Nephron progenitor cell (in vitro differentiated cells): ENCODE measurements at regions not wholly inside any gene's neighbourhood (a gene's known extent, or its start where the extent isn't known, plus 50 kb on each side); places are given as distances from the start of the nearest gene placed in this dataset.

ENCODE experiments used
- DNase-seq: peaks from one replicate; pipeline ENCODE4 v3.0.0; 2021
- H3K27ac Mint-ChIP-seq: 2 replicates; pipeline ENCODE4 v1.8.0; 2021; ENCODE audit warnings: mild to moderate bottlenecking, moderate library complexity, mixed read lengths
- H3K27me3 Mint-ChIP-seq: 2 replicates; pipeline ENCODE4 v1.8.0; 2021; ENCODE audit warnings: mild to moderate bottlenecking, low read depth, mixed read lengths; ENCODE audit not compliant: poor library complexity
- H3K36me3 Mint-ChIP-seq: 2 replicates; pipeline ENCODE4 v1.8.0; 2021; ENCODE audit warnings: low read depth, mixed read lengths
- H3K4me1 Mint-ChIP-seq: 2 replicates; pipeline ENCODE4 v1.8.0; 2021; ENCODE audit warnings: mixed read lengths
- H3K4me3 Mint-ChIP-seq: 2 replicates; pipeline ENCODE4 v1.8.0; 2021; ENCODE audit warnings: mild to moderate bottlenecking, moderate library complexity, mixed read lengths
- H3K9me3 Mint-ChIP-seq: 2 replicates; pipeline ENCODE4 v1.8.0; 2021; ENCODE audit warnings: mild to moderate bottlenecking, moderate library complexity, mixed read lengths
- TF ChIP-seq, protein P1 (sequence below): fragments of 200-600 bp; sonication (generic); IDR thresholded peaks from 2 replicates; pipeline ENCODE4 v1.5.0; 2021; ENCODE audit warnings: antibody characterized with exemption

DNA sequence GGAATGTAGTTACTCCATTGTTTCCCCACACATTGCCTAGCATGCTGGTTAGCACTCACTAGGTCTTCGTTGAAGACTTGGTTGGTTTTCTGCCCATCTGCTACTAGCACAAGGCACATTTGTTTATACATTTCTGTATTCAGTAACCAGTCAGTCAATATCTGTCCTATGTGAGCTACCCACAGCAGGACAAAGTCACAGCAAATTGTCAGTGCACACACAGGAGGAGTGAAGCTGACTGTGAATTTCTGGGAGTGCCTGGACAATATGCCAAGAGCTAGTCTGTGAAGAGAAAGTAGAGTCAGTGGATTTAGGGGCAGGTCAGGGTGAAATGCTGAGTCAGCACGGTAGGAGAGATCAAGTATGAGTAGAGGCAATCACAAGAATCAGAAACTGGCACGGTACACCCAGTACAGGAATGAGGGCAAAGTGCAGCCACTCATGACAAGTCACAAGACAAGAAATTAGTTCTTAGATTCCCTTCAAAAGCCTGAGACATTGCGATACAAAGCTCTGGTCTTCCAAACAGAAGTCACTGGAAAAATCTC, 1049.8 kb upstream of the POU3F4 start:
- H3K4me1 Mint-ChIP-seq: no peaks in the 10 kb centered on the region
- H3K9me3 Mint-ChIP-seq: peaks cover 28% of the 10 kb centered on the region
- no peak for DNase-seq
- peaks cover 3% of the 10 kb centered on the region for H3K27me3 Mint-ChIP-seq
- H3K4me3 Mint-ChIP-seq: no peak overlapping the region
- H3K36me3 Mint-ChIP-seq: no peaks in the 10 kb centered on the region
- TF ChIP-seq, protein P1, sequence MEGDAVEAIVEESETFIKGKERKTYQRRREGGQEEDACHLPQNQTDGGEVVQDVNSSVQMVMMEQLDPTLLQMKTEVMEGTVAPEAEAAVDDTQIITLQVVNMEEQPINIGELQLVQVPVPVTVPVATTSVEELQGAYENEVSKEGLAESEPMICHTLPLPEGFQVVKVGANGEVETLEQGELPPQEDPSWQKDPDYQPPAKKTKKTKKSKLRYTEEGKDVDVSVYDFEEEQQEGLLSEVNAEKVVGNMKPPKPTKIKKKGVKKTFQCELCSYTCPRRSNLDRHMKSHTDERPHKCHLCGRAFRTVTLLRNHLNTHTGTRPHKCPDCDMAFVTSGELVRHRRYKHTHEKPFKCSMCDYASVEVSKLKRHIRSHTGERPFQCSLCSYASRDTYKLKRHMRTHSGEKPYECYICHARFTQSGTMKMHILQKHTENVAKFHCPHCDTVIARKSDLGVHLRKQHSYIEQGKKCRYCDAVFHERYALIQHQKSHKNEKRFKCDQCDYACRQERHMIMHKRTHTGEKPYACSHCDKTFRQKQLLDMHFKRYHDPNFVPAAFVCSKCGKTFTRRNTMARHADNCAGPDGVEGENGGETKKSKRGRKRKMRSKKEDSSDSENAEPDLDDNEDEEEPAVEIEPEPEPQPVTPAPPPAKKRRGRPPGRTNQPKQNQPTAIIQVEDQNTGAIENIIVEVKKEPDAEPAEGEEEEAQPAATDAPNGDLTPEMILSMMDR: no peak
- no peak overlapping the region for H3K27ac Mint-ChIP-seq

DNA sequence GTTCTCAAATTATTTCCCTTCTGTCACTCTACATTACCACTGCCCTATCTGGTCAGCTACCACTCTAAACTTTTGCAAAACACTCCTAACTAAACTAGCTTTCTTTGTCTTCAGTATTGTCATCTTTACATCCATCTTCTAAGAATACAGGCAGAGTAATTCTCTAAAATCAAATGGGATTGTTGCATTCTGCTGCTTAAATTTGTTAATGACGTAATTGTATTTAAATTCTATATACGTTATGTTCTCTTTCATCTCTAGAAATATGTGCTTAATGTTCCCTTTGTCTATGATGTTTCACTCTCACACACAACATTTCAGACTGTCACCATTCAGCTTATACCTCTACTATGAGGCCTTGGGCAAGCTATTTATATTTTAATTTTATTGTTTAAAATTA, 1041.1 kb upstream of the POU3F4 start:
- TF ChIP-seq, protein P1: no peak
- Mint-ChIP-seq H3K9me3 (peaks cover 30% of the 10 kb centered on the region), H3K27me3 (no peaks in the 10 kb centered on the region), H3K4me1 (no peaks in the 10 kb centered on the region), H3K36me3 (no peaks in the 10 kb centered on the region), H3K4me3 (no peak overlapping the region), H3K27ac (no peak overlapping the region)
- no peak for DNase-seq
